GDM1 (cell line): ENCODE measurements at regions not wholly inside any gene's neighbourhood (a gene's known extent, or its start where the extent isn't known, plus 50 kb on each side); places are given as distances from the start of the nearest gene placed in this dataset.
"Not testable (repeated sequence)": the region's sequence is repeated elsewhere in the genome, so short reads cannot be mapped to it uniquely, and the experiment has no call there.

Experiments used
- DNase-seq: peaks from one replicate; lab custom pipeline; 2025; lab: John Stamatoyannopoulos, UW

DNA sequence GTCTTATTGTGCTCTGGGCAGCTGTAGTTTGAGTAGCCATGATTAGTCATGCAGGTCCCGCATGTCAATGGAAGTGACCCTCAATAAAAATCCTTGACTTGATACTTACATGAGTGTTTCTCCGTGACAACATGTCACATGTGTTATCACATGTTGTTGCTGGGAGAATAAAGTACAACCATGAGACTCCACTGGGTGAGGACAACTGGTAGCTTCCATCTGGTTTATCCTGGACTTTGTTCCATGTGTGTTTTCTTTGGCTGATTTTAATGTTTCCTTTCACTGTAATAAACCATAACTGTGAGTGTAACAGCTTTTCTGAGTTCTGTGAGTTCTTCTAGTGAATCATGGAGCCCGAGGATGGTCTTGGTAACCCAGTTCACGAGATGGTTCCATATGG, 63.1 kb upstream of the NDN start:
- no peak for DNase-seq

DNA sequence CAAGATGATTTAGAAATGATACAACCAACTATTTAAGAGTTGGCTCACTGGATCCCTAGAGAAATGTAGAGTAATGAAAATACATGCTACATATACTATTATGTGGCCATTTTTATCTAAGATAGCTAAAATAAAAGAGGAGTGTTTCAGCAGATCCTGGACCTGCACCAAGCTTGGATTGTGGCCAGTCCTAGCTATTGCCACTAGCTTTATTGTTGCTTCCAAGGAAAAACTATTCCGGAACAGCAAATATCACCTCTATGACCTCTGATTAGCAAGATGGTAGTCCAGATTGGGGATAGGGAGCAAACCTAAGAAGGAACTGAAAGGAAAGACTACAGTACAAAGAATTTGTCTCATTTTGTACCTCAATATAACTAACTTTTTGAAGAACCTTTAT, 63.7 kb upstream of the NDN start:
- DNase-seq = no peak

- no peak for DNase-seq
Measured at GRCh38 chr15:23753248-23753647, 66.1 kb upstream of the NDN start.

- no peak for DNase-seq
Measured at GRCh38 chr15:23758891-23759290, 71.8 kb upstream of the NDN start.

DNA sequence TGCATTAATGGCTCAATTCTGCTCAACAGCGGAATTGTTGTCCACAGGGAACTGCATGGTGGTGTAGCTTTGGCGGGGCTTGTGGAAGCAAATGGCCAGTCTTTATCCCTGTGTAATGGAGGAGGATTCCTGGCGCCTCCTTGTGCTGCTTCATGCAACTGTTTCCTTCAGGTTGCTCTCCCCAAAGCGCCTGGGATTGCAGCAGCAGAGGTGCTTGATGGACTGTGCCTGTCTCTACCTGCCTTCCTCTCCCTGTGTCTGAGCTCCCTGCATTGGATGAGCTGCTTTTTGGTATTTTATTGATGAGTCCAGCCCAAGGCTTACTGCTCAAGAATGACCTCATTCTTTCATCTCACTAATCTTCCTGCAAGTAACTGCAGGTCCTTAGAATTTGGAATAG, 72.9 kb upstream of the NDN start:
- no peak for DNase-seq

GRCh38 chr15:23761386-23761785, 74.3 kb upstream of the NDN start:
- no peak for DNase-seq

GRCh38 chr15:23762026-23762425, 74.9 kb upstream of the NDN start:
- no peak for DNase-seq

- DNase-seq = no peak
Measured at GRCh38 chr15:23763021-23763420, 75.9 kb upstream of the NDN start.

GRCh38 chr15:23764306-23764705, 77.2 kb upstream of the NDN start:
- no peak for DNase-seq

DNA sequence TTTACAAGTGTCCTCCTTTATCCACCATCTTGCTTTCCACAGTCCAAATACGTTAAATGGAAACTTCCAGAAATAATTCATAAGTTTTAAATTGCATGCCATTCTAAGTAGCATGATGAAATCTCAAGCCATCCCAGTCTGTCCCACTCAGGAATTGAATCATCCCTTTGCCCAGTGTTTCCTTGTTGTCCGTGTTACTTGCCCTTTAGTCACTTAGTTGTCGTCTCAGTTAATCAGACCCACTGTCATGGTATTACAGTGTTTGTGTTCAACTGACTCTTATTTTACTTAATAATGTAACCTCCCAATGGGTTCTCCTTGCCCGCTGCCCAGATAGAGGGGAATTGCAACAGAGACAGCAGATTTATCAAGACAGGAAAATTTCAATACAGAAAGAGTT, 77.6 kb upstream of the NDN start:
- no peak for DNase-seq

- not testable (repeated sequence) for DNase-seq
Measured at GRCh38 chr15:23766779-23767178, 79.7 kb upstream of the NDN start.

DNA sequence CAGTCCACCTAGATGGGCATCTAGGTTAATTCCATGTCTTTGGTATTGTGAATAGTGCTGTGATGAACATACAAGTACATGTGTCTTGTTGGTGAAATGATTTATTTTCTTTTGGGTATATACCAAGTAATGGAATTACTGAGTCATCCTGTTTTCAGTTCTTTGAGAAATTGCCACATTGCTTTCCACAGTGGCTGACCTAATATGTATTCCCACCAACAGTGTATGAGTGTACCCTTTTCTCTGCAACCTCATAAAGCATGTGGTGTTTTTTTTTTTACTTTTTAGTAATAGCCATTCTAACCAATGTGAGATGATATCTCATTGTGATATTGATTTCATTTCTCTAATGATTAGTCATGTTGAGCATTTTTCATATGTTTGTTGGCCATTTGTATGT, 86.0 kb upstream of the NDN start:
- no peak for DNase-seq

DNA sequence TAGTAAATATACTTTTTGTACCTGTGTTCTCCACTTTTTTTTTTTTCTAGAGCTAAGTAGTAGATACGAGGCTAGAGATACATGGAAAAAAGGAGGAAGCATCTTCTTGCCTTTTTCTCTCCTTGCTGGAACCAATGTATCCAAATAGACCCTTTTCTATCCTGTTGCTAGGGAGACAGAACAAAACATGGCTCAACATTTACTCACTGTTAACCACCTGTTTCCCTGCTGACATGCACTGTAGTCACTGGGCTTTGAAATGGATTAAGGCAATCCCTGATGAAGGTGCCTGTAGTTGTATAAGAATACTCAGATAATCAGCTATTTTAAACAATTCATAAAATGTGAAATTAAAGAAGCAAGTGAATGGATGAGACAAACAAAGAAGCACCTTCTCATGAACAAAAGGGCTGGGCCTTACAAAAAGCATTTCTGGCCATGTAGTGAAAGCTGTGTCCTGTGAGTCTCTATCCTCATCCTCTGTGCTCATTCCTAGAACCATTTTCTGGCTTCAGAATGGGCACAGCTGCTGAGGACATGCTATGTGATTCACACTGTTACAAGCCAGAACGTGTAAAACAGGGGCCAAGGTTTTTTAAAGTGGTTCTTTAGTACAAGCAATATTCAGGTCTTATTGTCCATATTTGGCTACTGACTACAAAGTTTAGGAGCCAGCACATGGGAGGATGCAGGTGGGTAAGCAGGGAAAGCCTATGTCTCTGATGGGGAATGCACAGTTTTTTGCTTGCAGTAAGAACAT, 100.4 kb upstream of the NDN start:
- no peak for DNase-seq

GRCh38 chr15:23793191-23793680, 106.1 kb upstream of the NDN start:
- no peak for DNase-seq

GRCh38 chr15:23797747-23798446, 110.8 kb upstream of the NDN start:
- DNase-seq = no peak

DNA sequence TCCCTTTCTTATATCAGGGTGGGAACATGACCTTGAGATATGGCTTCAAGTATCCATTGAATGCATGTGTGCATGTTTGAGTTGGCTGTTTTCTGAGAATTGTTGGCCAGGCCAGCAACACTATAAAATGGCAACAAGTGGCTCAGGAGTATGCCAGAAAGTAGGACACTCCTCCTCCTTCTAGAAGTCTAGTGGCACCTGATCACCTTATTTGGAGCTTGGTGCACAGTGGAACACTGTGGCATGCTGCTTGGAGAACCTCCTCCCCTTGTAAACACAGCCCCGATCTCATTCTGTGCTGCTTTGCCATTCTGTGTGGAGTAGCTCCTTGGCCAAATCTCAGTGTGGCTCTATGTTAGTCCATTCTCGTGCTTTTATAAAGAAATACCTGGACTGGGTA, 114.8 kb upstream of the NDN start:
- DNase-seq = no peak

DNA sequence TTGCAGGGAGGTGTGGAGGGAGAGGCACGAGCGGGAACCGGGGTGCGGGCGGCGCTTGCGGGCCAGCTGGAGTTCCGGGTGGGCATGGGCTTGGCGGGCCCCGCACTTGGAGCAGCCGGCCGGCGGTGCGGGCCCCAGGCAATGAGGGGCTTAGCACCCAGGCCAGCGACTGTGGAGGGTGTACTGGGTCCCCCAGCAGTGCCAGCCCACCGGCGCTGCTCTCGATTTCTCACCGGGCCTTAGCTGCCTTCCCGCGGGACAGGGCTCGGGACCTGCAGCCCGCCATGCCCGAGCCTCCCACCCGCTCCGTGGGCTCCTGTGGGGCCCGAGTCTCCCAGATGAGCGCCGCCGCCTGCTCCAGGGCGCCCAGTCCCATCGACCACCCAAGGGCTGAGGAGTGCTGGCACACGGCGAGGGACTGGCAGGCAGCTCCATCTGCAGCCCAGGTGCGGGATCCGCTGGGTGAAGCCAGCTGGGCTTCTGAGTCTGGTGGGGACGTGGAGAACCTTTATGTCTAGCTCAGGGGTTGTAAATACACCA, 115.9 kb upstream of the NDN start:
- DNase-seq = not testable (repeated sequence)

GRCh38 chr15:23806980-23807379, 119.9 kb upstream of the NDN start:
- DNase-seq = no peak

DNA sequence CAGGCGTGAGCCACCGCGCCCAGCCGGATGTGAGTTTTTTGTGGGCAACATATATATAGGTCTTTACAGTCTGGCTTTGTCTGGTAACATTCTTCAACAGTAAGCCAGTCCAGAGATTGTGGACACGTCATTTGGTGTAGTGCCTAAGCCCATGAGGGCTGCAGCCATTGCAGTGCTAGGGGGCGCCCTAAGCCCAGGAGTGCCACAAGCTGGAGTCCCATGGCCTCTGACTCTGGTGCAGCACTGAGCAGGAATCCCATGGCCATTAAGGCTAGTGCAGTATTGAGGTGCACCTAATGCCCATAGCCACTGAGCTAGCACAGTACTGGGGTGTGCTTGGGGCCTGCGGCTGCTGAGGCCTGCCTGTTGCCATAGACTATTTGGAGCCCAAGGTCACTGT, 136.4 kb upstream of the NDN start:
- no peak for DNase-seq

DNA sequence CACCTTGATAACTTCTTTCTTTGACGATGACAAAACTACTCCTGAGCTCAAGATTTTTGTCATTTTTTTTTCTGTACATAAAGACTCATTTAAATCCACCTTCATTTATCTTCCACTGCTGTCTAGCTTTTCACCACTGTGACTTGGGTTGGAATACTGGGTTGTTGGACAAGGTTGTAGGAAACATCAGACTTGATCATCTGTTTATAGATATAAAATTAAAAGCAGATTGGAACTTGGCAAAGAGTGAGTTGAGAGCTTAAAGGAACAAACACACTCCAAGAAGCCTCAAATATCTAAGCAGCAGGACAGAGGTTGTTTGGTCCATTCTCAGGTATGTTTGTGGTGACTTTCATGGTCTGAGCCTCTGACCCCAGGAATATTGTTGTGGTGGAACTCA, 141.7 kb upstream of the NDN start:
- DNase-seq = no peak

GRCh38 chr15:23835953-23836352, 148.8 kb upstream of the NDN start:
- DNase-seq = no peak

DNA sequence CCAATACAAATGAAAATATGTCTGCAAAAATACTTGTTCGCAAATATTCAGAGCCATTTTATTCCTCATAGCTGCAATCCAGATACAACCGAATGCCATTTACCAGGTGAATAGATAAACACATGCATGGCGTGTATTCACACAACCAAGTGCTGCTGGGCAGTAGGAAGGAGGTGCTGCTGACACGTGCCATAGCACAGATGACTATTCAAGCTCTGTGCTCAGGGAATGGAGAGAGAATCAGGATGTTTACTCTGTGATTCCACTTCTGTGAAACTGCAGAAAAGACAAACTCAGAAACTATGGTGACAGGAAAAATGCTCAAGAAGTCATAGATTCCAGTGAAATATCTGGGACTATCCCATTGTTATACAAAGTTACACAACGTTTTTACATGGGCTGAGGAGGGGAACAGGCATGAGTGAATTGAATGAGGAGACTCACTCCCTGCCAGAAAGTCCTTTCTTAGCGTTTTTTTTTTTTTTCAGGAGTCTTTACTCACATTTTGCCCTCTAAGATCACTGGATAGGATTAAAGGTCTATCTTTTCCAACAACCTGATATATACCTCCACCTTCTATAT, 152.9 kb upstream of the NDN start:
- no peak for DNase-seq

DNA sequence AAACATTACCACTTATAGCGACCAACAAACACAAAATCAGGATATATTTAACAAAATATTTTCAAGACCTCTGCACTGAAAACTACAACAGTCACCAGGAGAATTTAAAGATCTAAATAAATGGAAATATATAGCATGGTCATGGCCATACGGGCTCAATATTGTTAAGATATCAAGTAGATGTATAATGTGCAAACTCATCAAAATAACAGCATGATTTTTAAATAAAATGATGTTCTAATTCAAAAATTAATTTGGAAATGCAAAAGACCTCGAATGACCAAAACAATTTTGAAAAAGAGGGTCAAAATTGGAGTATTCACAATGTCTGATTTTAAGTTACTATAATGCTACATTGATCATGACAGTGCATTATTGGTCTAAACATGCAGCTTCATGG, 159.1 kb upstream of the NDN start:
- DNase-seq = no peak
